Adrenal gland (tissue), 9 donors: ENCODE measurements at regions not wholly inside any gene's neighbourhood (a gene's known extent, or its start where the extent isn't known, plus 50 kb on each side); places are given as distances from the start of the nearest gene placed in this dataset.

Experiments
- DNase-seq, 7 donors: peaks; one replicate each; pipeline ENCODE4 v3.0.0-alpha.2; 2019 to 2020
- H3K27ac ChIP-seq, 5 donors: fragments of 200-600 bp; sonication (generic) in 4 of 5; 1 replicate in 3 of 5; 2 replicates in 2 of 5; pipeline versions ENCODE4 v1.5.1 to v1.8.0; 2016 to 2020; ENCODE audit warnings: mild to moderate bottlenecking in 1 of 5
- H3K27me3 ChIP-seq: fragments of 200-600 bp; 2 replicates; pipeline ENCODE4 v1.8.0; 2021
- H3K36me3 ChIP-seq, 2 donors: fragments of 200-600 bp; replicated peaks in 1 of 2; 1 replicate in 1 of 2; 2 replicates in 1 of 2; pipeline versions ENCODE4 v1.5.1 to v1.8.0; 2018 to 2022
- H3K4me1 ChIP-seq, 2 donors: fragments of 200-600 bp; replicated peaks in 1 of 2; 1 replicate in 1 of 2; 2 replicates in 1 of 2; pipeline versions ENCODE4 v1.5.1 to v1.8.0; 2018 to 2021
- H3K4me3 ChIP-seq, 4 donors: fragments of 200-600 bp; sonication (generic) in 3 of 4; one replicate each; pipeline ENCODE4 v1.5.1; 2016 to 2018
- H3K9me3 ChIP-seq, 3 donors: fragments of 200-600 bp; sonication (generic) in 1 of 3; replicated peaks in 1 of 3; 1 replicate in 2 of 3; 2 replicates in 1 of 3; pipeline versions ENCODE4 v1.5.1 to v1.8.0; 2016 to 2021
- CTCF ChIP-seq, 6 experiments: fragments of 450-650 bp in 4 of 6; fragments of 200-600 bp in 2 of 6; sonication (generic) in 1 of 6; IDR thresholded peaks; 1 replicate in 5 of 6; 2 replicates in 1 of 6; pipeline versions ENCODE4 v1.5.1 to v1.8.0; 2016 to 2021; ENCODE audit warnings: antibody characterized with exemption in 6 of 6, mild to moderate bottlenecking in 2 of 6, moderate library complexity in 1 of 6
- POLR2A ChIP-seq, 2 donors: fragments of 450-650 bp; IDR thresholded peaks; one replicate each; pipeline ENCODE4 v1.6.1; 2017; ENCODE audit warnings: antibody characterized with exemption in 2 of 2, mild to moderate bottlenecking in 2 of 2, moderate library complexity in 1 of 2
- WGBS, 4 donors: extraction: QIAGEN DNeasy Blood & Tissue Kit in 2 of 4; methylation state at CpG; one replicate each; pipeline versions ENCODE4 v1.1.5 to v1.1.7; 2013 to 2017; 5-methylcytosine and 5-hydroxymethylcytosine counted together
- intact Hi-C, 2 donors: fragments of 100-400 bp; cut with DNase I; formaldehyde crosslinking; loops; one replicate each; pipeline versions ENCODE4 v1.14.1 to v1.15.0; 2022 to 2023
- donor health status: healthy with polysubstance abuse.
- donor health status: Bipolar disorder and iron deficiency.
- donor health status: DM: yes; HTN: yes; CAD: no.
- donor health status: DM: no; HTN: no; CAD: no.
- donor health status: DM: no; HTN: no; CAD: no.

GRCh38 chr17:14470417-14470816 is 169.5 kb downstream of the HS3ST3B1 start:
- no peak overlapping the region for H3K4me3 ChIP-seq
- H3K4me1 ChIP-seq: no peaks in the 10 kb centered on the region
- intact Hi-C loops: no loop called here
- no peaks in the 10 kb centered on the region for H3K27me3 ChIP-seq
- TF ChIP-seq POLR2A (IDR thresholded peaks at IDR 0.05) (no peak), CTCF (IDR thresholded peaks at IDR 0.05) (no peak)
- WGBS, 4 donors: 68 to 78% (median 75%) methylated on average over 3 to 4 of the region's 4 CpGs
- H3K36me3 ChIP-seq: no peaks in the 10 kb centered on the region
- no peak overlapping the region for H3K27ac ChIP-seq
- DNase-seq: no peak
- no peaks in the 10 kb centered on the region for H3K9me3 ChIP-seq

- Histone ChIP-seq H3K27me3 (no peaks in the 10 kb centered on the region), H3K4me1 (no peaks in the 10 kb centered on the region), H3K27ac (no peak overlapping the region), H3K9me3 (no peaks in the 10 kb centered on the region), H3K4me3 (no peak overlapping the region), H3K36me3 (no peaks in the 10 kb centered on the region)
- intact Hi-C loops: no loop called here
- no peak for TF ChIP-seq POLR2A (IDR thresholded peaks at IDR 0.05)
- TF ChIP-seq CTCF (IDR thresholded peaks at IDR 0.05): no peak
- WGBS, 4 donors: 70 to 83% (median 78%) methylated on average over 2 to 3 of the region's 3 CpGs
- no peak for DNase-seq
Observed at GRCh38 chr17:14469971-14470370, 169.1 kb downstream of the HS3ST3B1 start.

GRCh38 chr17:14468858-14469257 is 168.0 kb downstream of the HS3ST3B1 start:
- H3K27me3 ChIP-seq: no peaks in the 10 kb centered on the region
- no peak overlapping the region for H3K27ac ChIP-seq
- no peak overlapping the region for H3K4me3 ChIP-seq
- H3K4me1 ChIP-seq: no peaks in the 10 kb centered on the region
- H3K9me3 ChIP-seq: no peaks in the 10 kb centered on the region
- no peak for DNase-seq
- H3K36me3 ChIP-seq: no peaks in the 10 kb centered on the region
- 72 to 84% (median 76%) methylated on average over 3 of the region's 3 CpGs for WGBS, 4 donors
- TF ChIP-seq POLR2A (IDR thresholded peaks at IDR 0.05): no peak
- TF ChIP-seq CTCF (IDR thresholded peaks at IDR 0.05): no peak
- intact Hi-C loops: no loop called here

DNA sequence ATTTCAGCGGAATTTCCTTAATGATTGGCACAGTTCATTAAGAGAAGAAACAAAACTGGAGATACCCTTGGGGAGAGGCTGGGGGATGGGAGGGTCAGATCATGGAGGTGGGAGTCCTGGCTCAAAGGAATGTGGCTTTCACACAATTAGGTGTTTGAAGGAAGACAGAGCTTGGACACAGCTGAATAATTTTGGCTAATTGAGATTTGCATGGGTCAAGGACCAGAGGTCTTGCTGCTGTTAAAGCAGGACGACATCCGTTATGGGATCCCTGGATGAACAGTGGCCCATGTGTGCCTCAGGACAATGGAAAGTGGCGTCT is 160.3 kb downstream of the HS3ST3B1 start:
- no peaks in the 10 kb centered on the region for H3K36me3 ChIP-seq
- intact Hi-C loops: no loop called here
- DNase-seq: no peak
- TF ChIP-seq POLR2A (IDR thresholded peaks at IDR 0.05) (no peak), CTCF (IDR thresholded peaks at IDR 0.05) (no peak)
- H3K9me3 ChIP-seq: no peaks in the 10 kb centered on the region
- no peaks in the 10 kb centered on the region for H3K27me3 ChIP-seq
- H3K4me1 ChIP-seq: no peaks in the 10 kb centered on the region
- no peak overlapping the region for H3K4me3 ChIP-seq
- 55 to 68% (median 62%) methylated on average over 3 to 4 of the region's 4 CpGs for WGBS, 4 donors
- H3K27ac ChIP-seq: no peak overlapping the region
